ENCODE measurements at regions not wholly inside any gene's neighbourhood (a gene's known extent, or its start where the extent isn't known, plus 50 kb on each side); places are given as distances from the start of the nearest gene placed in this dataset.
"Not testable (repeated sequence)": the region's sequence is repeated elsewhere in the genome, so short reads cannot be mapped to it uniquely, and the experiment has no call there.

DNA sequence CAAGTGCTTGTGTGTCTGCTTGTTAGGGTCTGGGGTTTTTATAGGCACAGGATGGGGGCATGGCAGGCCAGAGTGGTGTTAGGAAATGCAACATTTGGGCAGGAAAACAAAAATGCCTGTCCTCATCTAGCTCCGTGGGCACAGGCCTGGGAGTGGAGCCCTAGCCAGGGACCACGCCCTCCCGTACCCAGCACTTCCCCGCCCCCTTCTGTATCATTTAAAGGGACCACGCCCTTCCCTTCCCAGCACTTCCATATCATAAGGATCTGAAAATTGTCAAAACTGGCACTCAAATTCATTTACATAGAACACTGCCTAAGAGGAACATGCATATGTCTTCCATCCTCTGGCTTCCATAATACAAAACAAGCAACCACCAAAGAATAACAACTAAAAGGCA is 185.8 kb downstream of the B3GLCT start:
- FAIRE-seq (no peak), DNase-seq (ENCODE audit: insufficient read length, low spot score) (no peak)

DNA sequence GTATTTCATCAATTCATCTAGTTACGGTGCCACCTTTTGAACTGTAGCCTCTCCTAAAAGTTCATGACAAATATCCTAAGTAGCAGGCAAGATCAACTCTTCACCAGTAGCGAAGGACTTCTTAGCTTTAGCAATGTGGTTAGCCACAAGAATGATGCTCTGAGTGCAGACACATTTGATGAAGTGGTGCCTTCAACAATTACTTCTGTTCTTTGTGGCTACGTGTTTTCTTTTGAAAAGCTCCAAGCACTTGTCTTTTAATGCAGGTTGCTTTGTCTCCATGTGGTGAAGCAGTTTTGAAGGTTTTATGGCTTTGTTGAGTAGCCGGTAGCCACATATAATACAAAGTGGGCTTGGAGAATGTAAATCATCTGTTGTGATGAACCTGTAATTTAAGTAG is 194.7 kb downstream of the B3GLCT start:
- DNase-seq (ENCODE audit: insufficient read length, low spot score): no peak
- no peak for FAIRE-seq

DNA sequence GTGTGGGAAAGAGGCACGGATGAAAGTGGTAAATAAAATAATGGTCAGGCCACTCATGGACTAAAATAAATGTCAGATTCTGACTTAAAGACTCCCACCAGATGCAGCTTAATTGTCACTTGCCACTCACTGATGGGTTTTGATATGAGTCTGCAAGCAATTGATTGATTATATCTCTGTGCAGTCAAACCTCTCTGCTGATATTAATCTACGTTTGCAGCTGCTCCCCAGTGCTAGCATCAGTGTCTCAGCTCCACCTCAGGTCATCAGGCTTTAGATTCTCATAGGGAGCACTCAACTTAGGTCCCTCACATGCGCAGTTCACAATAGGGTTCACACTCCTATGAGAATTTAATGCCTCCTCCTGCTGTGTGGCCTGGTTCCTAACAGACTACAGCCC is 195.3 kb downstream of the B3GLCT start:
- no peak for FAIRE-seq
- DNase-seq (ENCODE audit: insufficient read length, low spot score): no peak

DNA sequence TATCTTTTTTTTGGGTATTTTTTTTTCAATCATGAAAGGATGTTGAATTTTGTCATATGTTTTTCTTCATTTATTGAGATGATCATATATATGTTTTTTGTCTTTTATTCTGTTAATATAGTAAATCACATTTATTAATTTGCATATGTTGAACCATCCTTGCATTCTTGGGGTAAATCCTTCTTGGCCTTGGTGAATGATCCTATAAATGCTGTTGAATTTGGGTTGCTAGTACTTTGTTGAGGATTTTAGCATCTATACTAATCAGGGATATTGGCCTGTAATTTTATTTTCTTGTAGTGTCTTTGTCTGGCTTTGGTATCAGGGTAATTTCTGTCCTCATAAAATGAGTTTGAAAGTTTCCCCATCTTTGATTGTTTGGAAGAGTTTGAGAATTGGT is 199.9 kb downstream of the B3GLCT start:
- DNase-seq (ENCODE audit: insufficient read length, low spot score) (no peak), FAIRE-seq (no peak)

DNA sequence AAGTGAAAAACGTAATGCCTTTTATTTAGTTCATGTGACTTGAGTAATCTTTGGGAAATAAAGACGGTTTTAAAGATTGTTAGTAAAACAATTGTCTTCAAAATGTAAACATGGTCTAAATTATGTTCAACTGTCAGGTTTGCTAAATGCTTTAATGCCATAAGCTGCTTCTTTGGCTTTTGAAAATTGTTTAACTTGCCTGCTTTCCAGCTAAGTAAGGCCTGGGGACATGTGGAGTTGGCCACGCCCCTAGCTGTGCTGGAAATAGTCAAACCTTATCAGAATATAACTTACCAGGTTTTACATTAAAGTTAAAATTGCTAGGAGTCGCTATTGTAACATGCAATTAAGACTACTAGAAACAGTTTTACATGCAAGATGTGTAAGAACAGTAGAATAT is 203.9 kb downstream of the B3GLCT start:
- not testable (repeated sequence) for DNase-seq (ENCODE audit: insufficient read length, low spot score); FAIRE-seq

DNA sequence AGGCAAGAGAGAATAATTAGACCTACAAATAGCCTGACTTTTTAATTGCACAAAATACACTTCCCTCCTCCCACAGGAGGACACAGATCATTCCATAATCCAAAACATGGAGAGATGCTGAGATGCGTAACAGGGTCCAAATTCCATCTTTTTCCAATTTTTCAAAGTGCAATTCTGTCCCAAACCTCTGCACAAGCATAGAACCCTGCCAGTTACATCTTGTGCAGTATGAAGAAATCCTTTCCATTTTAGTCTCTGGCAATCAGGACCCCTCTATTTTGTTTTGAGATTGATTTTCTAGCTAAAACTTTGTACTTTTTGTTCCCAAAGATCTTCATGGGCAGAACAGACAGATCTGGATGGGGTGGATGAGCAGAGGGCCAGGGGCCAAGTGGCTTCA is 209.2 kb downstream of the B3GLCT start:
- FAIRE-seq (no peak), DNase-seq (ENCODE audit: insufficient read length, low spot score) (no peak)

DNA sequence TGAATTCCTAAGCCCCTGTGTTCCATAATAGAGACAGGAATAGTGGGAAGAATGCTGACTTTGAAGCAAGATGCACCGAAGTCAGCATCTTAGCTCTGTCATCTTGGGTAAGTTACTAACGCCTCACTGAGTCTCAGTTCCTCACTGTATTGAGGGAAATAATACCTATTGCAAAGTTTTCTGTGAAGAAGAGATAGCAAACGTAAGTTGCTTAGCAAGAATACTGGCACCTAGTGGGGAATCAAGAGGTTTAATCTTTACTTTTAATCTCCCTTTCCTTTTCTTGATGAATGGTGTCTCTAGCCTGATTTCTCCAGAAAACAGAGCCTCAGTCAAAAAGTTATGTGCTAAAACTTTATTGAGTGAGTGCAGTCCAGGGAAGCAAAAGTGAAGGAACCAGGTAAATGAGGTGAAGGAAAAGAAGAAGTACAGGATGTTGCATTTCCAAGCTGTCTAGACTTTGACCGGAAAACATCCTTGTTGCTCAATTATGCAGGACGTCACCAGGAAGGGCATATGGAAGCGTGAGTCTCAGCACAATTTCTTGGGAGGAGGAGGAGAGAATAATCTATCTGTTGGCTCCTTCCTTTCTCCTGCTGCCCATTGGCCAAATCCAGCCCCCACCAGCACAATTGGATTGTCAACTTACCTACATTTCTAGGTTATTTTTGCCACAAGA is 210.0 kb downstream of the B3GLCT start:
- FAIRE-seq (no peak), DNase-seq (ENCODE audit: insufficient read length, low spot score) (no peak)

DNA sequence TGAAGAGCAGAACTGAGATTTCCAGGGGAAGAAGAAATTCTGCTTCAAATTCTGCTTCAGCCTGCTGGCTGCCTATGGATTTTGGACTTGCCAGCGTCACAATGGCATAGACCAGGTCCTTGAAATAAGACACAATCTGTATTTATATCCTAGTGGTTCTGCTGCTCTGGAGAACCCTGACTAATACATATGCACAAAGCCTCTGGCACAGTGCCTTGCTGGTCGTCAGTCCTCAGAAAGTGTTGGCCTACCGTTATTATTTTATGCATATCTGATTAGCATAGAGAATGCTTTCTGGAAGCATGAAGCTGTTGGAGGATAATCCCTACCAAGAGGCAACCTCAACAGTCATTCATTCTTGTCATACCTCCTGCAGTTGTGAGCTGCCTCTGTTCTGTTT is 213.7 kb downstream of the B3GLCT start:
- FAIRE-seq (no peak), DNase-seq (ENCODE audit: insufficient read length, low spot score) (no peak)

DNA sequence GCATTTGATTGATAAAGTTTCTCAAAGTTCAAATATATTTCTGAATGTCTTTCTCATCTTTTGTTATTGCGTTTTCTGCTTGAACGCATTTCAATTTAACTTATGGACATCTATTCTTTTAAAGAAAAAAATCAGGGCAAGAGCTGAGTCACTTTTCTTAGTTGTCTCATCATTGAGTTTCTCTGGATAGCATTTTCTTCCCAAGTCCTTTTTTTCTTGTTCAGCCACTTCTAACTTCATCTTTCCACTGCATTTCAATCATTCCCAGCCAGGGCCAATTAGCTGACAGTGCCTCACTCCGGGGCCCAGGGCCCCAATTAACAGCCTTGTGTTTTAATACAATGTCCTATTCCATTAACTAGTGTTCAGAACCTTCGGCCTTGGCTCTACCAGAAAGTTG is 216.3 kb downstream of the B3GLCT start:
- FAIRE-seq: no peak
- DNase-seq (ENCODE audit: insufficient read length, low spot score): no peak

DNA sequence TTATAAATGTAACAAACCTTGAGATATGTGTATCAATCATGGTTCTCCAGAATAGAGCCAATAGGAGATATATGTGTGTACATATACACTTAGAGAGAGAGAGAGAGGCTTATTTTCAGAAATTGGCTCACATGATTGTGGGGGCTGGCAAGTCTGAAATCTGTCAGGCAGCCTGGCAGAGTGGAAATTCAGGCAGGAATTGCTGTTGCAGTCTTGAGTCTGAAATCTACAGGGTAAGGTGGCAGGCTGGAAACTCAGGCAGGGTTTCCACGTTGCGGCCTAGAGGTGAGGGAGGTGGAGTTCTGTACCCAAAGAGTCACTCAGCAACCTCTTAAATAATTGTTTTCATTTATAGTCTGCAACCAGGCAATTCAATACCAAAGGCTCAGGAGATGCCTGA is 218.4 kb downstream of the B3GLCT start:
- FAIRE-seq: no peak
- no peak for DNase-seq (ENCODE audit: insufficient read length, low spot score)

DNA sequence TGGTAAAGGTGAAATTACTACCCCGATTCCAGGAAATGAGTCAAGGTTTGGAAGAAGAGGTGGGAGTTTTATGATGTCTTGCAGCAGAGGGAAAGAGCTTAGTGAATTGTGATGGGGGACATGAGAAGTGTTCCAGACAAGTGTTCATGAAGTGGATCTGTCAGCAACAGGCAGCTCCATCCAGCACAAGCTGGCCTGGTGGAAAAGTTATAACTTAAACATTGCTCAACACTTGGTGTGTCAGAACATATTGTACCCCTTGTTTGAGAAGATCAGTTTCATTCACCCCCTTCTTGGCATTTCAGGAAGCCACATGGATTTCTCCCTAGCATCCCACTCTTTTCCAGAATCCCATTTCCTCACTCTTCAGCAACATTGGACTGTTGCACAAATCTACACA is 222.0 kb downstream of the B3GLCT start:
- no peak for FAIRE-seq

DNA sequence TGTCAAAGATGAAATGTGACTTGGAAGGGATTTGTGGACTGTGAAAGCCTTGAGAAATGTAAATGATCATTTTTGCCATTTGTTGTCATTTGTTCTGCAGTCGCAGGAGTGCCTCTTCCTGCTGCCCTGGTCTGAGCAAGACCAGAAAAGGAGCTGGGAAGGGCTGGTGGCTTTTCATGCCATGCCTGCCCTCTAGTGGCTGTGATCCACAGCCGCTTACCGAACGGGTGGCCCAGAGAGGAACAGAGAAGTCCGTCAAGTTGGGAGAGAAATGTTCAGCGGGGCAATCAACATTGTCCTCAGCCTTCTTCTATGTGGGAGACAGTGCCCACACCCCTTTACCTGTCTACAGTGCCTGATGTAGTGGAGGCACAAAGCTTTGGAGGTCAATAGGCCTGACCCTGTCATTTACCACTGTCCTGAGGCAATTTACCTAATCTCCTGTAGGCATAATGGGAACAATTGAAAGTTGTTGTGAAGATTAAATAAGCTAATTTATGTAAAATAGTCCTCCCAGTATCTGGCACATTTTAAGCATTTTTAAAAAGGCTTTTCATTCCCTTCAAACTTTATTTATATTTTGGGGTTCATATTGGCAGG is 224.5 kb downstream of the B3GLCT start:
- peak; percentile 69 for FAIRE-seq
- peak; percentile 61 for DNase-seq (ENCODE audit: insufficient read length, low spot score)

More for the DNA sequence above, 222.0 kb downstream of the B3GLCT start:
- DNase-seq (ENCODE audit: insufficient read length, low spot score): no peak

DNA sequence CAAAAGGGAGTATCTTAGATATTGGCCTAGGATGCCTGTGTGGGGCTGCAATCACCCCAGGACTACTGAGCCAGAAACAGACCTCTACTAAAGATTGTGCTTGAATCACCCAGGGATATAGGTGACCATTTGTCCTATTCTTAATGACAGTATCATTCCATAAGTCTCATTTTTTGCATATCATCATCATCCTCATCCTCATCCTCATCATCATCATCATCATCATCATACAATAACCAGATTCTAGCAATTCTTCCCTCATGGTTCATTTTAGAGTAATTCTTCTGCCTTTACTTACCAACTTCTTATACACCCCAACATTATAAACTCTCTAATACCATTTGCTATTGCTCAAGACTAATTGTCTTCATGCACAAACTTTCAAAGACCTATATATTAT is 226.6 kb downstream of the B3GLCT start:
- no peak for FAIRE-seq
- no peak for DNase-seq (ENCODE audit: insufficient read length, low spot score)

DNA sequence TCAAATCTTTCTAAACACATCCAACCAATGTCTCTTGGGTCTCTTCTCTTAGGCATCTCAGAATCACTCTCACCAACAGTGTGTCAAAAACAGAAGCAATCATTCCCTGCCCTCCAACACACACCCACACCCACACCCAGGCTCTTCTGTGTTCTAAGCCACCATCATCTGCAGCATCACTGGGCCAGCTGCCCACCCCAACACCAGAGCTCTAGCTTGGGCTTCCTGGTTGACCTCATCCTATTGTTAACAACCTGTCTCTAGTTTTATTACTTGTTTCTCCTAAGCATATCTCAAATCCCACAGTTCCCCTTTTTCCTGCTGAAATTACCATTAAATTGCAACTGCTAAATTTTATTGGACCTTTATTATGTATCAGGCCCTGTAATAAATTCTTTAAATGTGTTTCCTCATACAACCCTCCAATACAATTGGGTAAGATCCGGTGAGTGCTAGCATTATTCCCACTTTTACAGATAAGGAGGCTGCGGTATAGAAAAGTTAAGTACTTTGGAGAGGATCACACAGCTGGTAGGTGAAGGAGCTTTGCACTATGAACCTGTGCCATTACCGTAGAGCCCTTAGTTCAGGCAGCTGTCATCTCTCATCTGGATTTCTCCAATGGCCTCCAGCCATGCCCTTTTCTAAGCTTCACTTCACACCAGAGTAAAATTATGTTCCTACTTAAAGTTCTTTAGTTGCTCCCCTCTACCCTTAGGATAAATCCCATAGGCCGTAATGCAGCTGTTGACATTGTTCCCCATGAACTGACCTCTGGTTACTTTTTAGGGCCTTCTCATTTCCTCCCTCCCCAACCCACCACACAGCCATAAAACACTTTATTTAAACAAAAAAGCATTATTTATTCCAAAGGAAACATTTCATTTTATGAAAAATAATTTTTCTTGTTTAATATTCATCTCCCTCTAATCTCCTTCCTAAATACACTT is 227.7 kb downstream of the B3GLCT start:
- FAIRE-seq: no peak
- no peak for DNase-seq (ENCODE audit: insufficient read length, low spot score)

DNA sequence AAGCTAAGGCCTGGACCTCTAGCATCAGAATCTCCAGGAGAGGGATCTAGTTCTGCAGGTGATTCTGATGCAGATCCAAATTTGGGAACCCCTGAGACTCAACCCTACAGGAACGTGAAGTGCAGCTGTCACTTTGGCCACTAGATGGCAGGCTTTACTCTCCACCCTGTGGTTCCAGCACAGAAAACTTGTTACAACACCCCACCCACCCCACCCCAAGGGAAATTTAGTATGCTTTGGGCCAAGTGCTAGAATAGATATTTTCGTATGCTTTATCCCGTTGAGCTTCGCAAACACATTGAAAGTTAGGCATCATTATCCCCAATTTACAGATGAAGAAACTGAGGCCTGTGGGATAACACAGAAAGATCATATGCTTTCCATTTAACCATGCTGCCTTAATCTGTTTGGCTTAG is 232.0 kb downstream of the B3GLCT start:
- DNase-seq (ENCODE audit: insufficient read length, low spot score) (peak; percentile 9), FAIRE-seq (peak; percentile 86)

DNA sequence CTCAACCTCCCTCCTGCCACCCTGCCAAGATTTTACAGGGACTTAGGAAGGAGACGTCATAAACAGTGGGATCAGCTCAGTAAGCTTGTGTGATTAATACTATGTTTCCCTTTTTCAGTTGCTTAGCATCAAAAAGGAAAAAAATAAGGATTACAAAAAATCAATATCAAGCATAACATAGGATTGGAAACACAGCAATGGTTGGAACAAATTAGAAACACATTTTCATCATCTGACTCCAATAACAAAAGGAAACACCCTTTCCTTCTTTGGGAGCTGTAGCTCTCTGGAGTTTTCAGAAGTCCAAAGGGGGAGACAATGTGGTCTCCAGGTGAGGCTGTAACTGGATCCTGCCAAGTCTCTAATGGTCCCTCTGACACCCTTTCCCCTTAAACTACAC is 233.4 kb downstream of the B3GLCT start:
- FAIRE-seq (no peak), DNase-seq (ENCODE audit: insufficient read length, low spot score) (no peak)

DNA sequence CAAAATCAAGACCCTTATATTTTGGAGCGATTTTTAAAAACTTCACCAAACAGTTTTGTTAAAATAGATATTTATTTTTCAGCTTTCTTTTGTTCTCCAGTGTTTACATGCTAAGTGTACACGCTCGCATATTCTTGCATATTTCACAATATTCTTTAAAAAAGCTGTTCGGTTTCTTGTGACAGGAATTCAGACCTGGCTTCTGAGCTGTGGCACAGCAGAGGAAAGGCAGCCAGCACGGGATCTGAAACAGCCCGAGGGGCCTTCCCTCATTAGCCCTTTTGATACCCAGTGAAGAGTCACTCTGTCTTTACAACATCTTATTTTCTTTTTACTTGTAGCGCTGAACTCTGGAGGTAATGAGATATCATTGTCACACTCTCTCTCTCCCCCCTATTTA is 234.0 kb downstream of the B3GLCT start:
- DNase-seq (ENCODE audit: insufficient read length, low spot score): no peak
- FAIRE-seq: no peak

DNA sequence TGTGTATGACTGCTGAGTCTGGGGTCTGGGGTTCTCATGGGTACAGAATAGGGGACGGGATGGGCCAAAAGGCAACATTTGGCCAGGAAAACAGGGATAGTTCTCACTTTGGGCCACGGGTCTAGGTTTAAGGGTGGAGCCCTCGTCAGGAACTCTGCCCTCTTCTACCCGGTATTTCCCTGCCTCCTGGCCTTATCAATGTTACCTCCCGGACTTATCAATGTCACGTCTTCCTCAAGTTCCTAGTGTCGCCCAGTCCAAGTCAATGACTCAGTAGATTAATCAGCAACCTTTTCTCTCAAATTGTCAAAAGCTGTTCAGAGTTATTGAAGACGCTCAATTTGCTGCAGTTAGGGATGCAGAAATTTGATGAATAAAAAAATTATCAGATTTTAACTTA is 234.8 kb downstream of the B3GLCT start:
- FAIRE-seq (no peak), DNase-seq (ENCODE audit: insufficient read length, low spot score) (no peak)

DNA sequence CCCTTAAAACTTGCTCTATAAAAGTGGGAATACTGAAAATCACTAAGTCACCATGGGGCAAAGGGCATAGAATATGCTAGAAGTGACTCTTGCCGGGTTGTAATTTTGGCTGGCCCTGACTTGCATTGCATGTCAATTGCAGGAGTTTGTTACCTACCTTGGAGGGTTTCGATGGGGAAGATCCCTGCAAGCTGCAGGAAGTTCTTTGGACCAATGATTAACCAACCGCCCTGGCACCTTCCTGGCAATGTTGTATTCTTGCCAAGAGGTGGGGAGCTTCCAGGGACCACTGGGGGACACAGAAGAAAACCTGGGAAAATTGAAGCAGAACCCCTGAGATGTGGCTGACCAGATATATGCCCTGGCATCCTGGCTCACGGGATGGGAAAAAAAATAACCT is 235.8 kb downstream of the B3GLCT start:
- FAIRE-seq: no peak
- no peak for DNase-seq (ENCODE audit: insufficient read length, low spot score)

DNA sequence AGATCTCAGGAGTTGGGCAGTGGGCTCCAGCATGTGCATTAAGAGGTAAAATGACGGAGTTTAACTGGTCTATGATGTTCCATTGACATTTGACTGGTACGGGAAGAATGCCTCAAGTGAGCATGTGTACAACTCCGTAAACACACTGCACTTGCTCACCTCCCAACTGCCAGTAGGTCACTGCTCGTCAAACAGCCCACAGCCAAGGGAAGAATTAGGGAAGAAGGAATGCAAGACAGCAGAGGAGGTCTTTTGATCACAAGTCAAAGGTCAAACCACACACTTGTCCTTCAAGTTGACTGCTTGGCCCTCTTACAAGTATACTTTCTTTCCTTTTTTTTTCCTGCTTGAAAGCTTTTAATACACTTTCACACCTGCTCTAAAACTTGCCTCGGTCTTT is 236.7 kb downstream of the B3GLCT start:
- no peak for DNase-seq (ENCODE audit: insufficient read length, low spot score)
- no peak for FAIRE-seq

DNA sequence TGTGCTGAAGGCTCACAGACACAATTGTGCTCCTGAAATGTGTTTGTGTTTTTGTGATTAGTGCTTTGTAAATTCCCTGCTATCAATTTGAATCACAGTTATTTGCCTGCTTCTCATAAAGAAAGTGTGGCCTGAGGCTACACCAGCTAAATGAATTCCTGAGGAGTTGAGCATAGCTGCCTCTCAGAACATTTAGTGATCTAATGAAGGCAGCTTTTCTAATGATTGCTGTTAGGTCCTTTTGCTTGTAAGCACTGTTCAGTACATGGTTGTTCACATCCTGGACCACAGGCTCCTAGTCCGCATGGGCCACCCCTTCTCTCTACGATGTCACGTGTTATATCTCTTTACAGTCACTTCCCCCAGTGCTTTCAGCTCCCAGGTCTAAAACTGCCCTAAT is 238.2 kb downstream of the B3GLCT start:
- no peak for DNase-seq (ENCODE audit: insufficient read length, low spot score)
- FAIRE-seq: no peak

DNA sequence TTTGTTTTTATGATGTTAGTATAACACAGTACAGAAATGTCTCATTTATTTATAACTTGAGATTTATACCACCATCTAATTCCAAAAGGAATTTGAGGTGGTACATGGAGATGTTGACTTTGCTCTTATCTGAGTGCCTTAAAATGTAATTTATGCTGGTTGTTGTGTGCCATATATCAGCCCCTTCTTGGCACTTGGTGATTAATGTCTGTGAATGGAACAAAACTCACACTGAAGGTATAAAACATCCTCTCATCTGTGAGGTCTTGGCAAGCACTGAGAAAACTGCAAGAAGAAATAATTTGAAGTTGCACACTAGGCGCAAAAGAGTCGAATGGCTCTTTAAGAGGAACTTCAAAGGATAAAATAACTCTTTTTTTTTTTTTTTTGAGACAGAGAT is 240.4 kb downstream of the B3GLCT start:
- DNase-seq (ENCODE audit: insufficient read length, low spot score) (no peak), FAIRE-seq (no peak)

All from GM19239 (cell line).